Spleen (tissue), 11 donors: ENCODE measurements at regions not wholly inside any gene's neighbourhood (a gene's known extent, or its start where the extent isn't known, plus 50 kb on each side); places are given as distances from the start of the nearest gene placed in this dataset.

ENCODE experiments used
- DNase-seq: peaks from one replicate; pipeline ENCODE4 v3.0.0-alpha.2; 2020
- H3K27ac ChIP-seq, 8 donors: fragments of 200-600 bp; sonication (generic) in 7 of 8; 1 replicate in 4 of 8; 2 replicates in 4 of 8; pipeline versions ENCODE4 v1.5.0 to v1.8.0; 2016 to 2021; ENCODE audit warnings: inconsistent platforms in 4 of 8, mild to moderate bottlenecking in 4 of 8, moderate library complexity in 1 of 8
- H3K27me3 ChIP-seq, 7 donors: fragments of 200-600 bp; sonication (generic) in 6 of 7; replicated peaks in 1 of 7; 1 replicate in 4 of 7; 2 replicates in 3 of 7; pipeline versions ENCODE4 v1.5.0 to v1.8.0; 2016 to 2021; ENCODE audit warnings: inconsistent platforms in 3 of 7, mild to moderate bottlenecking in 1 of 7
- H3K36me3 ChIP-seq, 6 donors: fragments of 200-600 bp; sonication (generic) in 5 of 6; 1 replicate in 4 of 6; 2 replicates in 2 of 6; pipeline versions ENCODE4 v1.5.0 to v1.8.0; 2016 to 2021; ENCODE audit warnings: inconsistent platforms in 2 of 6
- H3K4me1 ChIP-seq, 6 donors: fragments of 200-600 bp; sonication (generic) in 5 of 6; 1 replicate in 3 of 6; 2 replicates in 3 of 6; pipeline versions ENCODE4 v1.5.0 to v1.8.0; 2016 to 2021; ENCODE audit warnings: inconsistent platforms in 3 of 6
- H3K4me3 ChIP-seq, 8 donors: fragments of 200-600 bp; sonication (generic) in 7 of 8; 1 replicate in 4 of 8; 2 replicates in 4 of 8; pipeline versions ENCODE4 v1.5.0 to v1.8.0; 2016 to 2021; ENCODE audit warnings: inconsistent platforms in 4 of 8, mild to moderate bottlenecking in 4 of 8, moderate library complexity in 2 of 8
- H3K9me3 ChIP-seq, 8 donors: fragments of 200-600 bp; sonication (generic) in 7 of 8; 1 replicate in 4 of 8; 2 replicates in 4 of 8; pipeline versions ENCODE4 v1.5.0 to v1.8.0; 2016 to 2021; ENCODE audit warnings: inconsistent platforms in 4 of 8
- POLR2A ChIP-seq, 3 donors: fragments of 450-650 bp; IDR thresholded peaks; one replicate each; pipeline ENCODE4 v1.5.1; 2017; ENCODE audit warnings: antibody characterized with exemption in 3 of 3, mild to moderate bottlenecking in 1 of 3
- POLR2AphosphoS5 ChIP-seq, 3 donors: sonication (generic); formaldehyde crosslinking; IDR thresholded peaks; one replicate each; pipeline ENCODE4 v1.5.1; 2017; ENCODE audit warnings: antibody characterized with exemption in 3 of 3
- WGBS, 5 donors: extraction: QIAGEN DNeasy Blood & Tissue Kit in 3 of 5; methylation state at CpG; one replicate each; pipeline versions ENCODE4 v1.1.5 to v1.1.7; 2013 to 2018; 5-methylcytosine and 5-hydroxymethylcytosine counted together
- intact Hi-C: fragments of 100-400 bp; cut with DNase I; formaldehyde crosslinking; loops from one replicate; pipeline ENCODE4 v1.15.0; 2023; ENCODE audit warnings: low total_unique reads
- TF ChIP-seq, protein P1 (sequence below), 11 experiments: fragments of 200-600 bp in 7 of 11; fragments of 450-650 bp in 4 of 11; sonication (generic) in 4 of 11; IDR thresholded peaks in 8 of 11; conservative IDR thresholded peaks in 3 of 11; 1 replicate in 7 of 11; 2 replicates in 4 of 11; pipeline versions ENCODE4 v1.4.0 to v1.8.0; 2016 to 2021; ENCODE audit warnings: antibody characterized with exemption in 11 of 11, inconsistent platforms in 4 of 11, mild to moderate bottlenecking in 1 of 11
- donor health status: healthy with polysubstance abuse.
- donor health status: DM: no; HTN: no; CAD: no; lungs with moderate emphysema.
- donor health status: DM: no; HTN: no; CAD: no.
- donor health status: Bipolar disorder and iron deficiency.
- donor health status: healthy.
- donor health status: DM: no; HTN: no; CAD: no.
- donor health status: DM: yes; HTN: yes; CAD: no.

DNA sequence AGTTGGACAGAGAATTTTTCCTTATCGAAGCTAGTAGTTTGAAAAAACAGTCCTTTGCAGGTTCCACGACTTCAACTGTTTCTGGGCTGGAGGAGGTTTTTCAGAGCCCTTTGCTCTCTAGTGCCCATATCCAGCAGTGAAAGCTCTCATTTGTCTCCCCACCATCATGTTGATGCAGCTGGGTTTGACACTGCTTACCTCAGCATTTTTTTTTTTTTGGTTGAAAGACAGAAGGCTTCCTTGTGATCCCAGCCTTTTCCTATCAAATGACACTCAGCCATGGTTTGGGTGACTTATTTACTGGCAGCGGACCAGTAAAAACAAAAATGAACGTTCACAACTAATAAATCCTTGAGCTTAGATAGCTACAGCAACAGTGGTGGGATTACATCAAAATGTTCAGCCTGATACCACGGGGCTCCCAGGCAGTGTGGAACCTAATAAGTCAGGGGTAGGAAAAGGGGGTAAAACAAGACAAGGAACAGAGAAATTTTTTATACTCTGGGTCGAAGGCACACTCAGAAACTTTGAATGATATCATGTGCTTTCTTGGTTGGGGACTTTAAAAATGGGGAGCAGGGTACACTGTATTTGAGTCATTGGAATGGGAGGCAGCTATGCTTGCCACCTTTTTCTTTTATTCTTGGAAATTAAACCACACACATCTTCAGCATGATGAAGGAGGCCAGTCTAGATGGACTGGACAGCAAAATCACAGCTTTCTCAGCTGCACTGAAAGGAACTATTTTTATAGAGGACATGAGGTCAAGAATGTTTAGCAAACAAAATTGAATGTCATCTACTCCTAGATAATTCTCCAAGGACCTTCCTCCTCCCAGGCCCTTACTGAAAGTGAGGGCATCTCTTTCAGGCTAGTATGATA is 308.9 kb upstream of the MPDZ start:
- WGBS, 5 donors, result 46 to 69% (median 61%) methylated on average over 6 of the region's 6 CpGs
- intact Hi-C loops, result no loop called here
- Histone ChIP-seq H3K4me1 (peaks cover 0 to 8% (median 0%) of the 10 kb centered on the region in 6 donors), H3K27me3 (no peaks in the 10 kb centered on the region), H3K36me3 (no peaks in the 10 kb centered on the region), H3K9me3 (peaks cover 0 to 4% (median 0%) of the 10 kb centered on the region in 8 donors), H3K27ac (no peak overlapping the region), H3K4me3 (no peak overlapping the region)
- no peak for DNase-seq
- TF ChIP-seq, protein P1, sequence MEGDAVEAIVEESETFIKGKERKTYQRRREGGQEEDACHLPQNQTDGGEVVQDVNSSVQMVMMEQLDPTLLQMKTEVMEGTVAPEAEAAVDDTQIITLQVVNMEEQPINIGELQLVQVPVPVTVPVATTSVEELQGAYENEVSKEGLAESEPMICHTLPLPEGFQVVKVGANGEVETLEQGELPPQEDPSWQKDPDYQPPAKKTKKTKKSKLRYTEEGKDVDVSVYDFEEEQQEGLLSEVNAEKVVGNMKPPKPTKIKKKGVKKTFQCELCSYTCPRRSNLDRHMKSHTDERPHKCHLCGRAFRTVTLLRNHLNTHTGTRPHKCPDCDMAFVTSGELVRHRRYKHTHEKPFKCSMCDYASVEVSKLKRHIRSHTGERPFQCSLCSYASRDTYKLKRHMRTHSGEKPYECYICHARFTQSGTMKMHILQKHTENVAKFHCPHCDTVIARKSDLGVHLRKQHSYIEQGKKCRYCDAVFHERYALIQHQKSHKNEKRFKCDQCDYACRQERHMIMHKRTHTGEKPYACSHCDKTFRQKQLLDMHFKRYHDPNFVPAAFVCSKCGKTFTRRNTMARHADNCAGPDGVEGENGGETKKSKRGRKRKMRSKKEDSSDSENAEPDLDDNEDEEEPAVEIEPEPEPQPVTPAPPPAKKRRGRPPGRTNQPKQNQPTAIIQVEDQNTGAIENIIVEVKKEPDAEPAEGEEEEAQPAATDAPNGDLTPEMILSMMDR (IDR thresholded peaks at IDR 0.05 in 8 of 11, conservative IDR thresholded peaks at IDR 0.05 in 3 of 11), result no peak
- TF ChIP-seq POLR2A (IDR thresholded peaks at IDR 0.05) (no peak), POLR2AphosphoS5 (IDR thresholded peaks at IDR 0.05) (no peak)

DNA sequence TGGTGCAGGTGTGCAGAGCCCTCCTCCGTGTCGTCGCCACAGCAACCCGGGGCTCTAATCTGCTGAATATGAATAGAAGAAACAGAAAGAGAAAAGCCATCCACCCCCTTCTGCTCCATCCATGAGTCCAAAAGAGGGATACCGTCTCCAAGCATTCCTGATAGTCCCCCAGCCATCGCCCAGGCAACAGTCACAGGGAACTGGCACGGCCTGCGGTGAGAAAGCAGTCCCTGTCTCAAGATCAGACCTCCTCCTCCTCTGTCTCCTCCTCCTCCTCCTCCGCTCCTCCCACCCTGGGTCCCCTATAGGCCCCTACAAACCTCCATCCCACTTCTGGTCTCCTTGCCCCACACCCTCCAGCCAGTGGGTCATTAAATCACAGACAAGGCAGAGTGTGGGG is 308.1 kb upstream of the MPDZ start:
- H3K4me3 ChIP-seq, result no peak overlapping the region
- intact Hi-C loops, result no loop called here
- H3K4me1 ChIP-seq, result peaks cover 0 to 8% (median 0%) of the 10 kb centered on the region in 6 donors
- H3K27ac ChIP-seq, result no peak overlapping the region
- WGBS, 5 donors, result 92 to 96% (median 93%) methylated on average over 9 of the region's 9 CpGs
- H3K27me3 ChIP-seq, result no peaks in the 10 kb centered on the region
- peak; percentile 43 for DNase-seq
- TF ChIP-seq POLR2AphosphoS5 (IDR thresholded peaks at IDR 0.05), result no peak
- TF ChIP-seq POLR2A (IDR thresholded peaks at IDR 0.05), result no peak
- TF ChIP-seq, protein P1 (IDR thresholded peaks at IDR 0.05 in 8 of 11, conservative IDR thresholded peaks at IDR 0.05 in 3 of 11), result no peak
- H3K36me3 ChIP-seq, result no peaks in the 10 kb centered on the region
- no peaks in the 10 kb centered on the region for H3K9me3 ChIP-seq

DNA sequence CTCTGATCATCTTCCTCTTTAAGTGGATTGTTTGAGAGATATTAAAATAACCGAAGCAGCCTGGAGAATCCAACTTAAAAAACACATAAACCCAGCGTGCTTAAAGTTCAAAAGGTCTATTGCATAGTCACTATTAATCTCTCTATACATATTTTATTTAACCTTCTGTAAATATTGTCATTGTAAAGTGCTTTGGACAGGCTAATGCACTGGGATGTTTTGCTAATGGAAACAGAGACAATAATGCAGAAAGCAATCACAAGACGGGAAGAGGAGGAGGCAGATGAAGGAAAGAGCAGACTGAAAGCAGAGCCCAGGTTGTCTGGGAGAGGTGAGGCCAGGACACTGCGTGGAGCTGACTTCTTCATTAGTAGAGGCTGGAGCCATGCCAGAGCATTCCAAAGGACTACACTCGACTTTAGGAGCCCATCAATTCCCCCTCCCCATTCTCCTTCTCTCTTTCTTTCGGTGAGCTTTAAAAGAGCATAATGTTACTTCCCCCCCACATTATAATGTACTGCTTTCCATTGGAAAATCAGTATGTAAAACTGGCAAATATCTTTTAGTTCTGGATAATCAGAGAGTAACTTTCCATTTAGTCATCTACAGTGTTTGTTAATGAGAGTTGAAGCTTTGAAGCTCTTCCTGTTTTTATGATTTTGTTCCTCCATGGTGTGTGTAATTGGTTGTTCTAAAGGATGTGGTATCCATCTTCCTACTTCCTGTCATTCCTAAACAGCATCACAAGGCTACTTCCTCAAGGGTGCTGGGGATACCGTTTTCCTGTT is 307.3 kb upstream of the MPDZ start:
- Histone ChIP-seq H3K27me3 (no peaks in the 10 kb centered on the region), H3K27ac (no peak overlapping the region), H3K4me3 (no peak overlapping the region), H3K9me3 (no peaks in the 10 kb centered on the region), H3K4me1 (peaks cover 0 to 8% (median 0%) of the 10 kb centered on the region in 6 donors), H3K36me3 (no peaks in the 10 kb centered on the region)
- TF ChIP-seq, protein P1 (IDR thresholded peaks at IDR 0.05 in 8 of 11, conservative IDR thresholded peaks at IDR 0.05 in 3 of 11), result no peak
- TF ChIP-seq POLR2AphosphoS5 (IDR thresholded peaks at IDR 0.05) (no peak), POLR2A (IDR thresholded peaks at IDR 0.05) (no peak)
- intact Hi-C loops, result no loop called here
- DNase-seq, result no peak
- WGBS, 5 donors, result 62 to 76% (median 66%) methylated on average over 7 of the region's 7 CpGs

DNA sequence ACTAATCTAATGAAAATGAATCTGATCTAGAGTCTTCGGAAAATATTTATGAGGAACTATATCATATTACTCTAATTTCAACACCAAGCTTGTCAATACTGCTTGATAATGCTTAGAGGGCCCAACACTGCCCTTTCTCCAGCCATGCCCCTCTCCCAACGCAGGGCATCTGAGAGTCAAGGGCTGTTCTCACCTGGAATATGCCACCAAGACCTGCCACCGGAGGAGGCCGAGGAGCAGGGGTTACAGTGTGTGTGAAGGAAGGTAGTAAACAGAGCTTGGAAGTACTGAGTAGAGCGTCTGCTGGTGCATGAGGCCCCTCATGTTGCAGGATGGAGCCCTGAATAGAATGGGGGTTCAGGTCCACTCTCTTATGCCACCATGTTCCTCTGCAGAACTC is 301.3 kb upstream of the MPDZ start:
- TF ChIP-seq, protein P1 (IDR thresholded peaks at IDR 0.05 in 8 of 11, conservative IDR thresholded peaks at IDR 0.05 in 3 of 11), result no peak
- TF ChIP-seq POLR2AphosphoS5 (IDR thresholded peaks at IDR 0.05), result no peak
- TF ChIP-seq POLR2A (IDR thresholded peaks at IDR 0.05), result no peak
- no peaks in the 10 kb centered on the region for H3K4me1 ChIP-seq
- H3K9me3 ChIP-seq, result peaks cover 0 to under 1% (median 0%) of the 10 kb centered on the region in 8 donors
- H3K27ac ChIP-seq, result no peak overlapping the region
- 64 to 87% (median 80%) methylated on average over 5 of the region's 5 CpGs for WGBS, 5 donors
- no peak overlapping the region for H3K4me3 ChIP-seq
- DNase-seq, result no peak
- no peaks in the 10 kb centered on the region for H3K27me3 ChIP-seq
- H3K36me3 ChIP-seq, result no peaks in the 10 kb centered on the region
- intact Hi-C loops, result no loop called here
